Ascending aorta (tissue), 2 donors: ENCODE measurements at regions not wholly inside any gene's neighbourhood (a gene's known extent, or its start where the extent isn't known, plus 50 kb on each side); places are given as distances from the start of the nearest gene placed in this dataset.

Experiments used
- DNase-seq, 2 donors: peaks; one replicate each; pipeline ENCODE4 v3.0.0-alpha.2; 2019; ENCODE audit warnings: low spot score in 2 of 2
- H3K27ac ChIP-seq, 2 donors: fragments of 200-600 bp; sonication (generic); one replicate each; pipeline ENCODE4 v1.5.1; 2016 to 2017; ENCODE audit warnings: mild to moderate bottlenecking in 1 of 2
- H3K27me3 ChIP-seq: fragments of 200-600 bp; sonication (generic); one replicate; pipeline ENCODE4 v1.5.1; 2017
- H3K36me3 ChIP-seq, 2 donors: fragments of 200-600 bp; sonication (generic); one replicate each; pipeline ENCODE4 v1.5.1; 2016
- H3K4me1 ChIP-seq, 2 donors: fragments of 200-600 bp; sonication (generic); one replicate each; pipeline ENCODE4 v1.5.1; 2016 to 2017; ENCODE audit warnings: mild to moderate bottlenecking in 1 of 2
- H3K4me3 ChIP-seq, 2 donors: fragments of 200-600 bp; sonication (generic); one replicate each; pipeline ENCODE4 v1.5.1; 2016 to 2017; ENCODE audit warnings: mild to moderate bottlenecking in 1 of 2
- H3K9me3 ChIP-seq, 2 donors: fragments of 200-600 bp; sonication (generic); one replicate each; pipeline ENCODE4 v1.5.1; 2016
- CTCF ChIP-seq, 3 experiments: fragments of 200-600 bp in 2 of 3; fragments of 450-650 bp in 1 of 3; sonication (generic) in 2 of 3; IDR thresholded peaks; one replicate each; pipeline ENCODE4 v1.5.1; 2016 to 2019; ENCODE audit warnings: antibody characterized with exemption in 3 of 3, mild to moderate bottlenecking in 1 of 3, moderate library complexity in 1 of 3
- intact Hi-C: fragments of 100-400 bp; cut with DNase I; formaldehyde crosslinking; loops from one replicate; pipeline ENCODE4 v1.15.1; 2023

GRCh38 chr4:133596459-133596858 lies 447.4 kb downstream of the PCDH10 start:
- no peak for TF ChIP-seq CTCF (IDR thresholded peaks at IDR 0.05)
- no peak for DNase-seq
- Histone ChIP-seq H3K9me3 (no peaks in the 10 kb centered on the region), H3K4me3 (no peak overlapping the region), H3K27ac (no peak overlapping the region), H3K4me1 (no peaks in the 10 kb centered on the region), H3K36me3 (no peaks in the 10 kb centered on the region), H3K27me3 (no peaks in the 10 kb centered on the region)
- intact Hi-C loops: no loop called here

- H3K4me1 ChIP-seq: no peaks in the 10 kb centered on the region
- no peak for TF ChIP-seq CTCF (IDR thresholded peaks at IDR 0.05)
- DNase-seq: no peak
- no peaks in the 10 kb centered on the region for H3K27me3 ChIP-seq
- no peaks in the 10 kb centered on the region for H3K9me3 ChIP-seq
- intact Hi-C loops: no loop called here
- H3K36me3 ChIP-seq: no peaks in the 10 kb centered on the region
- H3K4me3 ChIP-seq: no peak overlapping the region
- no peak overlapping the region for H3K27ac ChIP-seq
These were observed 445.5 kb downstream of the PCDH10 start for GRCh38 chr4:133594390-133595207.

- no peak for TF ChIP-seq CTCF (IDR thresholded peaks at IDR 0.05)
- H3K4me1 ChIP-seq: no peaks in the 10 kb centered on the region
- H3K9me3 ChIP-seq: no peaks in the 10 kb centered on the region
- no peak overlapping the region for H3K4me3 ChIP-seq
- no peaks in the 10 kb centered on the region for H3K36me3 ChIP-seq
- intact Hi-C loops: no loop called here
- H3K27ac ChIP-seq: no peak overlapping the region
- no peak for DNase-seq
- H3K27me3 ChIP-seq: no peaks in the 10 kb centered on the region
These were observed 444.7 kb downstream of the PCDH10 start for GRCh38 chr4:133593764-133594163.

GRCh38 chr4:133592591-133592990 lies 443.5 kb downstream of the PCDH10 start:
- H3K4me1 ChIP-seq: no peaks in the 10 kb centered on the region
- no peaks in the 10 kb centered on the region for H3K9me3 ChIP-seq
- intact Hi-C loops: no loop called here
- DNase-seq: no peak
- H3K27ac ChIP-seq: no peak overlapping the region
- H3K27me3 ChIP-seq: no peaks in the 10 kb centered on the region
- no peak overlapping the region for H3K4me3 ChIP-seq
- no peak for TF ChIP-seq CTCF (IDR thresholded peaks at IDR 0.05)
- H3K36me3 ChIP-seq: no peaks in the 10 kb centered on the region

GRCh38 chr4:133592106-133592505 lies 443.0 kb downstream of the PCDH10 start:
- H3K27ac ChIP-seq: no peak overlapping the region
- no peaks in the 10 kb centered on the region for H3K4me1 ChIP-seq
- H3K4me3 ChIP-seq: no peak overlapping the region
- no peaks in the 10 kb centered on the region for H3K27me3 ChIP-seq
- intact Hi-C loops: no loop called here
- H3K36me3 ChIP-seq: no peaks in the 10 kb centered on the region
- no peak for DNase-seq
- TF ChIP-seq CTCF (IDR thresholded peaks at IDR 0.05): no peak
- H3K9me3 ChIP-seq: no peaks in the 10 kb centered on the region
